ENCODE measurements at regions not wholly inside any gene's neighbourhood (a gene's known extent, or its start where the extent isn't known, plus 50 kb on each side); places are given as distances from the start of the nearest gene placed in this dataset.

- TF ChIP-seq CTCF (IDR thresholded peaks at IDR 0.05; ENCODE audit: low read length) (no peak), EZH2 (IDR thresholded peaks at IDR 0.05; ENCODE audit: borderline replicate concordance, low read length) (no peak)
Measured at GRCh38 chr1:234997896-234998741, 130.5 kb downstream of the TOMM20 start.
